GM21717 (cell line): ENCODE measurements at regions not wholly inside any gene's neighbourhood (a gene's known extent, or its start where the extent isn't known, plus 50 kb on each side); places are given as distances from the start of the nearest gene placed in this dataset.
A peak's percentile ranks its signal among the peaks of the same experiment; 100 is the strongest.

Experiments used
- ATAC-seq: cut with Tn5 transposase; IDR thresholded peaks from one replicate; pipeline ENCODE4 v1.9.1; 2021; ENCODE audit warnings: mild to moderate bottlenecking, moderate library complexity; ENCODE audit not compliant: unreplicated experiment

GRCh38 chr1:229024528-229025130, 246.3 kb upstream of the RAB4A start:
- no peak for ATAC-seq

GRCh38 chr1:229025576-229025975, 245.3 kb upstream of the RAB4A start:
- no peak for ATAC-seq

GRCh38 chr1:229027158-229027557, 243.8 kb upstream of the RAB4A start:
- ATAC-seq: no peak

- ATAC-seq: peak; percentile 66
These were observed 243.2 kb upstream of the RAB4A start for GRCh38 chr1:229027622-229028182.

GRCh38 chr1:229028544-229028943, 242.4 kb upstream of the RAB4A start:
- no peak for ATAC-seq

- no peak for ATAC-seq
These were observed 241.7 kb upstream of the RAB4A start for GRCh38 chr1:229028987-229029878.

- ATAC-seq: no peak
These were observed 241.1 kb upstream of the RAB4A start for GRCh38 chr1:229029879-229030235.

GRCh38 chr1:229030630-229031029, 240.3 kb upstream of the RAB4A start:
- no peak for ATAC-seq

- no peak for ATAC-seq
These were observed 239.8 kb upstream of the RAB4A start for GRCh38 chr1:229031061-229031460.

- no peak for ATAC-seq
These were observed 239.2 kb upstream of the RAB4A start for GRCh38 chr1:229031481-229032341.

- no peak for ATAC-seq
These were observed 238.5 kb upstream of the RAB4A start for GRCh38 chr1:229032375-229032774.

- no peak for ATAC-seq
These were observed 237.4 kb upstream of the RAB4A start for GRCh38 chr1:229033480-229033879.

- no peak for ATAC-seq
These were observed 236.6 kb upstream of the RAB4A start for GRCh38 chr1:229034342-229034741.

- peak; percentile 90 for ATAC-seq
These were observed 235.7 kb upstream of the RAB4A start for GRCh38 chr1:229035054-229035747.

- peak; percentile 23 for ATAC-seq
These were observed 235.2 kb upstream of the RAB4A start for GRCh38 chr1:229035748-229036082.

GRCh38 chr1:229037806-229038405, 233.0 kb upstream of the RAB4A start:
- no peak for ATAC-seq

GRCh38 chr1:229040630-229041358, 230.1 kb upstream of the RAB4A start:
- ATAC-seq: no peak

- no peak for ATAC-seq
These were observed 229.0 kb upstream of the RAB4A start for GRCh38 chr1:229041946-229042345.

GRCh38 chr1:229042482-229042881, 228.4 kb upstream of the RAB4A start:
- ATAC-seq: no peak

- ATAC-seq: no peak
These were observed 227.8 kb upstream of the RAB4A start for GRCh38 chr1:229043115-229043514.
